Stomach (tissue), 4 donors: ENCODE measurements at regions not wholly inside any gene's neighbourhood (a gene's known extent, or its start where the extent isn't known, plus 50 kb on each side); places are given as distances from the start of the nearest gene placed in this dataset.
"Not testable (repeated sequence)": the region's sequence is repeated elsewhere in the genome, so short reads cannot be mapped to it uniquely, and the experiment has no call there.

ENCODE experiments used
- POLR2A ChIP-seq, 4 donors: fragments of 450-650 bp; IDR thresholded peaks; one replicate each; pipeline ENCODE4 v1.6.1; 2016; ENCODE audit warnings: antibody characterized with exemption in 4 of 4, control low read depth in 2 of 4, mild to moderate bottlenecking in 1 of 4, moderate library complexity in 1 of 4
- POLR2AphosphoS5 ChIP-seq, 3 donors: sonication (generic); formaldehyde crosslinking; IDR thresholded peaks; one replicate each; pipeline ENCODE4 v1.6.1; 2016; ENCODE audit warnings: antibody characterized with exemption in 3 of 3
- TF ChIP-seq, protein P1 (sequence below), 7 experiments: fragments of 450-650 bp in 4 of 7; fragments of 200-600 bp in 3 of 7; sonication (generic) in 3 of 7; IDR thresholded peaks; one replicate each; pipeline ENCODE4 v1.5.1; 2016 to 2019; ENCODE audit warnings: antibody characterized with exemption in 7 of 7, control low read depth in 2 of 7, mild to moderate bottlenecking in 1 of 7

DNA sequence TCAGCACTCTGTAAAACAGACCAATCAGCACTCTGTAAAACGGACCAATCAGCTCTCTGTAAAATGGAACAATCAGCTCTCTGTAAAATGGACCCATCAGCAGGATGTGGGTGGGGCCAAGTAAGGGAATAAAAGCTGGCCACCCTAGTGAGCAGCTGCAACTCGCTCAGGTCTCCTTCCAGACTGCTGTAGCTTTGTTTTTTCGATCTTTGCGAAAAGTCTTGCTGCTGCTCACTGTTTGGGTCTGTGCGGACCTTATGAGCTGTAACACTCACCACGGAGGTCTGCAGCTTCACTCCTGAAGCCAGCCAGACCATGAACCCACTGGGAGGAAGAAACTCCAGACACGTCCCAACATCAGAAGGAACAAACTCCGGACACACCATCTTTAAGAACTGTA is 414.9 kb upstream of the DIPK2B start:
- TF ChIP-seq, protein P1, sequence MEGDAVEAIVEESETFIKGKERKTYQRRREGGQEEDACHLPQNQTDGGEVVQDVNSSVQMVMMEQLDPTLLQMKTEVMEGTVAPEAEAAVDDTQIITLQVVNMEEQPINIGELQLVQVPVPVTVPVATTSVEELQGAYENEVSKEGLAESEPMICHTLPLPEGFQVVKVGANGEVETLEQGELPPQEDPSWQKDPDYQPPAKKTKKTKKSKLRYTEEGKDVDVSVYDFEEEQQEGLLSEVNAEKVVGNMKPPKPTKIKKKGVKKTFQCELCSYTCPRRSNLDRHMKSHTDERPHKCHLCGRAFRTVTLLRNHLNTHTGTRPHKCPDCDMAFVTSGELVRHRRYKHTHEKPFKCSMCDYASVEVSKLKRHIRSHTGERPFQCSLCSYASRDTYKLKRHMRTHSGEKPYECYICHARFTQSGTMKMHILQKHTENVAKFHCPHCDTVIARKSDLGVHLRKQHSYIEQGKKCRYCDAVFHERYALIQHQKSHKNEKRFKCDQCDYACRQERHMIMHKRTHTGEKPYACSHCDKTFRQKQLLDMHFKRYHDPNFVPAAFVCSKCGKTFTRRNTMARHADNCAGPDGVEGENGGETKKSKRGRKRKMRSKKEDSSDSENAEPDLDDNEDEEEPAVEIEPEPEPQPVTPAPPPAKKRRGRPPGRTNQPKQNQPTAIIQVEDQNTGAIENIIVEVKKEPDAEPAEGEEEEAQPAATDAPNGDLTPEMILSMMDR (IDR thresholded peaks at IDR 0.05): not testable (repeated sequence)
- TF ChIP-seq POLR2A, POLR2AphosphoS5 (IDR thresholded peaks at IDR 0.05): not testable (repeated sequence)
